OCI-LY3 (cell line): ENCODE measurements at regions not wholly inside any gene's neighbourhood (a gene's known extent, or its start where the extent isn't known, plus 50 kb on each side); places are given as distances from the start of the nearest gene placed in this dataset.

ENCODE experiments used
- H2AFZ ChIP-seq: fragments of 200-600, 300-600 bp; shearing (Covaris generic); 2 replicates; pipeline ENCODE4 v1.6.0; 2014; ENCODE audit warnings: antibody characterized with exemption, low read depth, low read length
- H3K27ac ChIP-seq: fragments of 200-600, 300-600 bp; sonication (generic); 2 replicates; pipeline ENCODE4 v1.5.1; 2014; ENCODE audit warnings: mild to moderate bottlenecking, low read length, moderate library complexity, mixed read lengths
- H3K27me3 ChIP-seq: fragments of 200-600, 300-600 bp; sonication (generic); 2 replicates; pipeline ENCODE4 v1.6.1; 2014; ENCODE audit warnings: low read depth, low read length, mixed read lengths
- H3K36me3 ChIP-seq: fragments of 200-600, 300-600 bp; sonication (generic); replicated peaks from 2 replicates; pipeline ENCODE3; 2014; ENCODE audit warnings: low read depth, low read length, mixed read lengths
- H3K4me1 ChIP-seq: fragments of 300-600, 200-600 bp; sonication (generic); 2 replicates; pipeline ENCODE4 v1.6.1; 2014; ENCODE audit warnings: low read length, mixed read lengths
- H3K4me2 ChIP-seq: fragments of 200-600, 300-600 bp; sonication (generic); 2 replicates; pipeline ENCODE4 v1.6.1; 2014; ENCODE audit warnings: low read length, mixed read lengths
- H3K4me3 ChIP-seq: fragments of 300-600, 200-600 bp; sonication (generic); 2 replicates; pipeline ENCODE4 v1.5.1; 2014; ENCODE audit warnings: antibody characterized with exemption, mild to moderate bottlenecking, low read length, moderate library complexity
- H3K79me2 ChIP-seq: fragments of 300-600, 200-600 bp; shearing (Covaris generic); 2 replicates; pipeline ENCODE4 v1.6.1; 2014; ENCODE audit warnings: mild to moderate bottlenecking, low read length, mixed read lengths
- H3K9ac ChIP-seq: fragments of 300-600, 200-600 bp; shearing (Covaris generic); 2 replicates; pipeline ENCODE4 v1.6.0; 2014; ENCODE audit warnings: mild to moderate bottlenecking, low read length, moderate library complexity
- H3K9me3 ChIP-seq: fragments of 200-600, 300-600 bp; shearing (Covaris generic); 2 replicates; pipeline ENCODE4 v1.6.1; 2014; ENCODE audit warnings: low read length, mixed read lengths; ENCODE audit not compliant: insufficient read depth
- H4K20me1 ChIP-seq: fragments of 200-600, 300-600 bp; sonication (generic); 2 replicates; pipeline ENCODE4 v1.6.1; 2016; ENCODE audit warnings: low read length, mixed read lengths; ENCODE audit not compliant: insufficient read depth
- EZH2phosphoT487 ChIP-seq: fragments of 200-600 bp; shearing (Covaris generic); IDR thresholded peaks from 2 replicates; pipeline ENCODE4 v1.6.1; 2018; ENCODE audit warnings: antibody characterized with exemption, mixed run types, low read depth
- TF ChIP-seq, protein P1 (sequence below): fragments of 200-600, 300-600 bp; sonication (generic); IDR thresholded peaks from 2 replicates; pipeline ENCODE4 v1.5.1; 2014; ENCODE audit warnings: antibody characterized with exemption, low read length, low read depth

DNA sequence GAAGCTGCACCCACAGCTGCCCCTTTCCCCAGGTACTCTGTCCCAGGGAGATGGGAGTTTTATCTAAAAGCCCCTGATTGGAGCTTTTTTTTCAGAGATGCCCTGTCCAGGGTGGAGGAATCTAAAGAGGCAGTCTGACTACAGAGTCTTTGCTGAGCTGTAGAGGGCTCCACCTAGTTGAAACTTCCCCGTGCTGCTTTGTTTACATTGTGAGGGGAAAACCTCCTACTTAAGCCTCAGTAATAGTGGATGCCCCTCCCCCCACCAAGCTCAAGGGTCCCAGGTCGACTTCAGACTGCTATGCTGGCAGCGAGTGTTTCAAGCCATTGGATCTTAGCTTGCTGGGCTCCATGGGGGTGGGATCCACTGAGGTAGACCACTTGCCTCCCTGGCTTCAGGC is 470.1 kb upstream of the LARGE1 start:
- H3K27me3 ChIP-seq = no peaks in the 10 kb centered on the region
- no peaks in the 10 kb centered on the region for H3K36me3 ChIP-seq
- no peak overlapping the region for H3K9ac ChIP-seq
- no peak overlapping the region for H3K4me3 ChIP-seq
- TF ChIP-seq EZH2phosphoT487 = no peak
- TF ChIP-seq, protein P1, sequence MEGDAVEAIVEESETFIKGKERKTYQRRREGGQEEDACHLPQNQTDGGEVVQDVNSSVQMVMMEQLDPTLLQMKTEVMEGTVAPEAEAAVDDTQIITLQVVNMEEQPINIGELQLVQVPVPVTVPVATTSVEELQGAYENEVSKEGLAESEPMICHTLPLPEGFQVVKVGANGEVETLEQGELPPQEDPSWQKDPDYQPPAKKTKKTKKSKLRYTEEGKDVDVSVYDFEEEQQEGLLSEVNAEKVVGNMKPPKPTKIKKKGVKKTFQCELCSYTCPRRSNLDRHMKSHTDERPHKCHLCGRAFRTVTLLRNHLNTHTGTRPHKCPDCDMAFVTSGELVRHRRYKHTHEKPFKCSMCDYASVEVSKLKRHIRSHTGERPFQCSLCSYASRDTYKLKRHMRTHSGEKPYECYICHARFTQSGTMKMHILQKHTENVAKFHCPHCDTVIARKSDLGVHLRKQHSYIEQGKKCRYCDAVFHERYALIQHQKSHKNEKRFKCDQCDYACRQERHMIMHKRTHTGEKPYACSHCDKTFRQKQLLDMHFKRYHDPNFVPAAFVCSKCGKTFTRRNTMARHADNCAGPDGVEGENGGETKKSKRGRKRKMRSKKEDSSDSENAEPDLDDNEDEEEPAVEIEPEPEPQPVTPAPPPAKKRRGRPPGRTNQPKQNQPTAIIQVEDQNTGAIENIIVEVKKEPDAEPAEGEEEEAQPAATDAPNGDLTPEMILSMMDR = no peak
- no peaks in the 10 kb centered on the region for H3K9me3 ChIP-seq
- no peak overlapping the region for H3K27ac ChIP-seq
- H2AFZ ChIP-seq = no peak overlapping the region
- H3K79me2 ChIP-seq = no peaks in the 10 kb centered on the region
- H3K4me2 ChIP-seq = no peak overlapping the region
- H4K20me1 ChIP-seq = no peaks in the 10 kb centered on the region
- no peaks in the 10 kb centered on the region for H3K4me1 ChIP-seq

DNA sequence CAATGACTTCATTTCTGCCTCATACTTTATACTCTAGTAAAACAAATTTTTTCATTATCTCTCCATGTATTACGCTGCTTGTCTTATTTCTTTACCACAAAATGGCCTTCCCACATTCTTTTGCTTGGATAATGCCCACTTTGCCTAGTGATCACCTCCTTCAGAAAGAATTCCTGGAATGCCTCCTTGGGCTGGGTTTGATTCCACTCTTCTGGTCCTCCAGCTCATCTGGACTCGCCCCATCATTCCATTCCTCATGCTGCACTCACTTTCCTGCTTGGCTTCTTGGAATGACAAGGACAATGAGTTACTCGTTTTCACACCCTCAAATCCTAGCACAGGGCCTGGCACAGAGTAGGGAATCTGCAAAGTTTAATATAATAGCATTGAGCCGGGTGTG is 475.1 kb upstream of the LARGE1 start:
- H3K4me2 ChIP-seq = no peak overlapping the region
- no peak for TF ChIP-seq EZH2phosphoT487
- TF ChIP-seq, protein P1 = no peak
- no peaks in the 10 kb centered on the region for H3K27me3 ChIP-seq
- H3K4me3 ChIP-seq = no peak overlapping the region
- H3K27ac ChIP-seq = no peak overlapping the region
- H3K36me3 ChIP-seq = no peaks in the 10 kb centered on the region
- no peaks in the 10 kb centered on the region for H3K79me2 ChIP-seq
- H3K4me1 ChIP-seq = no peaks in the 10 kb centered on the region
- H4K20me1 ChIP-seq = no peaks in the 10 kb centered on the region
- no peak overlapping the region for H2AFZ ChIP-seq
- no peak overlapping the region for H3K9ac ChIP-seq
- no peaks in the 10 kb centered on the region for H3K9me3 ChIP-seq

- Histone ChIP-seq H4K20me1 (no peaks in the 10 kb centered on the region), H3K4me3 (no peak overlapping the region), H3K27me3 (no peaks in the 10 kb centered on the region), H2AFZ (no peak overlapping the region), H3K4me1 (no peaks in the 10 kb centered on the region), H3K9me3 (no peaks in the 10 kb centered on the region), H3K9ac (no peak overlapping the region), H3K27ac (no peak overlapping the region), H3K36me3 (no peaks in the 10 kb centered on the region), H3K79me2 (no peaks in the 10 kb centered on the region), H3K4me2 (no peak overlapping the region)
- TF ChIP-seq, protein P1 = no peak
- no peak for TF ChIP-seq EZH2phosphoT487
Observed at GRCh38 chr22:34403667-34404066, 483.4 kb upstream of the LARGE1 start.

GRCh38 chr22:34410111-34410510 is 489.8 kb upstream of the LARGE1 start:
- no peaks in the 10 kb centered on the region for H3K4me1 ChIP-seq
- no peaks in the 10 kb centered on the region for H3K36me3 ChIP-seq
- H4K20me1 ChIP-seq = peaks cover 2% of the 10 kb centered on the region; the same call in 1 of the 2 replicates
- no peak overlapping the region for H3K27ac ChIP-seq
- no peaks in the 10 kb centered on the region for H3K9me3 ChIP-seq
- H2AFZ ChIP-seq = no peak overlapping the region
- no peak for TF ChIP-seq EZH2phosphoT487
- TF ChIP-seq, protein P1 = no peak
- H3K4me2 ChIP-seq = no peak overlapping the region
- no peak overlapping the region for H3K4me3 ChIP-seq
- peaks cover 8% of the 10 kb centered on the region; the same call in 1 of the 2 replicates for H3K27me3 ChIP-seq
- H3K79me2 ChIP-seq = no peaks in the 10 kb centered on the region
- no peak overlapping the region for H3K9ac ChIP-seq
